Suprapubic skin (tissue), 4 donors: ENCODE measurements at regions not wholly inside any gene's neighbourhood (a gene's known extent, or its start where the extent isn't known, plus 50 kb on each side); places are given as distances from the start of the nearest gene placed in this dataset.

Experiments
- EP300 ChIP-seq: sonication (generic); formaldehyde crosslinking; IDR thresholded peaks from one replicate; pipeline ENCODE4 v1.6.1; 2017; ENCODE audit warnings: antibody characterized with exemption
- POLR2AphosphoS5 ChIP-seq, 3 donors: sonication (generic); formaldehyde crosslinking; IDR thresholded peaks; one replicate each; pipeline ENCODE4 v1.6.1; 2017; ENCODE audit warnings: antibody characterized with exemption in 3 of 3

- TF ChIP-seq POLR2AphosphoS5 (IDR thresholded peaks at IDR 0.05) (no peak), EP300 (no peak)
Observed at GRCh38 chr9:135225619-135226228, 138.3 kb downstream of the OLFM1 start.
